Activated naive CD8-positive, alpha-beta T cell treated with anti-CD3 and anti-CD28 coated beads, Interleukin-2, amount 10 ng/mL, durations not matched to agents 7 days and 5 days (primary cell): ENCODE measurements at regions not wholly inside any gene's neighbourhood (a gene's known extent, or its start where the extent isn't known, plus 50 kb on each side); places are given as distances from the start of the nearest gene placed in this dataset.
"Not testable (repeated sequence)": the region's sequence is repeated elsewhere in the genome, so short reads cannot be mapped to it uniquely, and the experiment has no call there.

Source experiments
- ATAC-seq: fragments of 150-1000 bp; cut with Tn5 transposase; one replicate; pipeline ENCODE4 v1.10.0; 2021; ENCODE audit warnings: low read depth, moderate library complexity
- POLR2A ChIA-PET: fragments of 350-600 bp; sonication (Branson Sonifier 250); formaldehyde crosslinking; loops from one replicate; lab custom pipeline; 2021; ENCODE audit warnings: antibody characterized with exemption; lab: Charles Lee
- DNase-seq: peaks from one replicate; pipeline ENCODE4 v3.0.0; 2021
- H3K27ac Mint-ChIP-seq: one replicate; pipeline ENCODE4 v1.8.0; 2022; ENCODE audit warnings: mild to moderate bottlenecking, mixed read lengths
- H3K27me3 Mint-ChIP-seq: one replicate; pipeline ENCODE4 v1.8.0; 2022; ENCODE audit warnings: mild to moderate bottlenecking, moderate library complexity, mixed read lengths
- H3K36me3 Mint-ChIP-seq: one replicate; pipeline ENCODE4 v1.8.0; 2021; ENCODE audit warnings: mild to moderate bottlenecking, mixed read lengths
- H3K4me1 Mint-ChIP-seq: one replicate; pipeline ENCODE4 v1.8.0; 2021; ENCODE audit warnings: mixed read lengths
- H3K4me3 Mint-ChIP-seq: one replicate; pipeline ENCODE4 v1.8.0; 2022; ENCODE audit warnings: mild to moderate bottlenecking, moderate library complexity, mixed read lengths
- H3K9me3 Mint-ChIP-seq: one replicate; pipeline ENCODE4 v1.8.0; 2021; ENCODE audit warnings: mixed read lengths

DNA sequence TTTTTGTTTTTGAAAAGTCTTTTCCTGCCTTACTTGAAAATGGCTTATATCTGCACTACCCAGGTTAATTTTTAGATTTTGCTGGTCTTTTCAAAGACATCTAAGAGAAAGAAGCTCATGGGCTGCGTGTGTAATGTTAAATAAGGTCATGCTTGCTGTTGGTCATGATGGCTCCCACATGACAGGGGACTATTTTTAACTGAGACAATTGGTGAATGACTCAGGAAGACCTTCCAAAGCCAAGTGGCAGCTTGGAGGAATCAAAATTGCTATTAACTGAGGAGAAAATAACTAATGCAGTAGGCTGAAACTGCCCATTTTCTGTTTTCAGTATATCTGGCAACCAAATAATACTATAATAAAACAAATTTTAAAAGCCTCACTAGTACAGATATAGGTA, 117.1 kb upstream of the SPAG17 start:
- Mint-ChIP-seq H3K27ac (no peak overlapping the region), H3K4me1 (no peaks in the 10 kb centered on the region), H3K36me3 (no peaks in the 10 kb centered on the region), H3K27me3 (no peaks in the 10 kb centered on the region), H3K4me3 (no peak overlapping the region), H3K9me3 (no peaks in the 10 kb centered on the region)
- POLR2A ChIA-PET, result no interaction called here
- no peak for DNase-seq
- ATAC-seq, result no peak

- no peaks in the 10 kb centered on the region for H3K36me3 Mint-ChIP-seq
- H3K27me3 Mint-ChIP-seq, result no peaks in the 10 kb centered on the region
- H3K4me3 Mint-ChIP-seq, result no peak overlapping the region
- no peak overlapping the region for H3K27ac Mint-ChIP-seq
- ATAC-seq (no peak), DNase-seq (no peak)
- H3K9me3 Mint-ChIP-seq, result no peaks in the 10 kb centered on the region
- H3K4me1 Mint-ChIP-seq, result no peaks in the 10 kb centered on the region
- POLR2A ChIA-PET, result no interaction called here
Measured at GRCh38 chr1:118300808-118301207, 115.8 kb upstream of the SPAG17 start.

DNA sequence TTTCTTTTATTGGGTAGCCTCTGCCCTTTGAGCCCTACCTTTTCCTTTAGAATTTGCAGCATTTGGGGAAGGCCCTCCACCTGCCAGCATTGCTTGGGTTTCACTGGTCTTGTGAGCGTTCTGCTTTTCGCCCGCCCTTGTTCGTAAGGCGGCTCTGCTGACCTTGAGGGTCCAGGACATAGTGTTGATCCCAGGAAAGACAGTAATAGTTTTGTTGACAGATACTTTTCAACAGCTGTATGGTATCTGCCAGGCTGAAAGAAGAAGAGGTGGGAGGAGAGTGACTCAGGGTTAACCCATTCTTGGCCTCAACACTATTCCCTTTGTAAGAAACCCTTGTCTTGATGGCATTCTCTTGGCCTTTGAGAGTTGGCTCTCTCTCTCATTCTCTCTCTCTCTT, 113.4 kb upstream of the SPAG17 start:
- no peak overlapping the region for H3K27ac Mint-ChIP-seq
- no peaks in the 10 kb centered on the region for H3K36me3 Mint-ChIP-seq
- no peak for DNase-seq
- ATAC-seq, result no peak
- no peaks in the 10 kb centered on the region for H3K4me1 Mint-ChIP-seq
- POLR2A ChIA-PET, result no interaction called here
- no peaks in the 10 kb centered on the region for H3K9me3 Mint-ChIP-seq
- no peaks in the 10 kb centered on the region for H3K27me3 Mint-ChIP-seq
- no peak overlapping the region for H3K4me3 Mint-ChIP-seq

DNA sequence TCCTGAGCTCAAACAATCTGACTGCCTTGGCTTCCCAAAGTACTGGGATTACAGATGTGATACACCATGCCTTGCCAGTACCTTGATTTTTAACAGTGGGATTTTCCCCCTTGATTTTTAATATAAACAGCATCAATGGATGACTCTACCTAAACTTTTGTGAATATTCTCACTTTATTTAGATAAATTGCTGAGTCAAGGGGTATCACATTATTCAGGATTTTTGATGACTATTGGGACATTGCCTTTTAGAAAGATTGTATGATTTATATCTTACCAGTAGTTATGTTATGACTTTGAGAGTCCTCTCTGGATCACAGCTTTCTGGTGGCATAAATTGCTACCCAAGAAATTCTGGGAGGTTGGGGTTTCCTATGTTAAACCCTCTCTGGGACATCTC, 112.5 kb upstream of the SPAG17 start:
- no peaks in the 10 kb centered on the region for H3K4me1 Mint-ChIP-seq
- no peak overlapping the region for H3K27ac Mint-ChIP-seq
- no peak for DNase-seq
- no peaks in the 10 kb centered on the region for H3K36me3 Mint-ChIP-seq
- no peak for ATAC-seq
- H3K9me3 Mint-ChIP-seq, result no peaks in the 10 kb centered on the region
- POLR2A ChIA-PET, result no interaction called here
- H3K27me3 Mint-ChIP-seq, result no peaks in the 10 kb centered on the region
- H3K4me3 Mint-ChIP-seq, result no peak overlapping the region

DNA sequence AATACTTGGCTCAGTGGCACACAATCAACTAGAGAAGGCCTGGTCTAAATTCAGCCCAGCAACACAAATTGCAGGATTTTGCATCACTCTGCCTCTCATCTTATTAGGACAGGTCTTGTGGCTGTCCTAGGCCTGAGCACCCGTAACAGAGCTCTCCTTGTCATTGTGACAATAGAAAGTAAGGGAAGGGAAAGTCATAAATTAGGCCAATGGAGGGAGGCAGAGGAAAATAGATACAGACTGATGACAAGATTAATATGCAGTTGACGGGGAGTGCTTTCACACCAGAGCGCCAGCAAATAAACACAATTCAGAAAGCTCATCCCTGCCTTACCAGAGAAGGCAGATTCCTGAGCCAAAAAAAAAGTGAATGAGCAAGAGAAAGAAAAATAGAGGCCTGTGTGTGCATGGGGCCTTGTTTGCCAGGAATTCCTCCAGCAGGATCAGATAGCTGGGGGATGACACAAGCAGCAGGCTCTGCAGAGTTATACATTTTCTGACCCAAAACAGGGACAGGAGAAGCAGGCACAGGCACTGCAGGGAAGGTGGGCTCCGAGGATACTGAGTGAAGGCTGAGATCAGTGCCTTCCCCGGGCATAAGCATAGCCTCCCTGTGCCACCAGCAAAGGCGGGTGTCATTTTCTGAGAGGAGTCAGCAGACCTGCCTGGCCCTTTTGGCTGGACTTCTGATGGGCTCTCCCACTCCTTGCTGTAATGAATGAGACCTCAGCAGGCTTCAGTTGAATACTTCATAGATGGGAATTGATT, 110.0 kb upstream of the SPAG17 start:
- DNase-seq, result no peak
- Mint-ChIP-seq H3K36me3 (no peaks in the 10 kb centered on the region), H3K9me3 (no peaks in the 10 kb centered on the region), H3K4me3 (no peak overlapping the region), H3K27me3 (no peaks in the 10 kb centered on the region), H3K4me1 (no peaks in the 10 kb centered on the region), H3K27ac (no peak overlapping the region)
- POLR2A ChIA-PET, result no interaction called here
- ATAC-seq, result no peak

DNA sequence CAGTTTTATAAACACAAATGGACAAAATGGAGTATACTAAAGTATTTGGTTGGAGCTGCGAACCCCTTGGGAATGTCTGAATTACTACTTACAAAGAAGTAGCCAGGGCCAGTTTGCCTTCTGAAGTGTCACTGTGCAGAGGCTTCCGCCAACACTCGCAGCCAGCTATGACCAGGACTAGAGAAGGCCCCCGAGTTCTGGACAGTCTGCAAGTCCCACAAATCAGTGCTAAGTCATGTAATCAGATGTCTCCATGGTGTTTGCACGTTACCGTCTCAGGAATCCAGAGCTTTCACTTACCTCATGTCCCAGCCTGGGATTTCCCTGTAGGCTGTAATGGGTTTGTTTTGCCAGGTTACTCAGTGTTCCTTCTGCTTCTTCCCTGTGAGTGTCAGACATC, 106.6 kb upstream of the SPAG17 start:
- no peaks in the 10 kb centered on the region for H3K27me3 Mint-ChIP-seq
- no peaks in the 10 kb centered on the region for H3K36me3 Mint-ChIP-seq
- H3K4me1 Mint-ChIP-seq, result no peaks in the 10 kb centered on the region
- no peak for DNase-seq
- H3K4me3 Mint-ChIP-seq, result no peak overlapping the region
- H3K9me3 Mint-ChIP-seq, result no peaks in the 10 kb centered on the region
- no peak for ATAC-seq
- no peak overlapping the region for H3K27ac Mint-ChIP-seq
- POLR2A ChIA-PET, result no interaction called here

GRCh38 chr1:118290571-118290970, 105.5 kb upstream of the SPAG17 start:
- DNase-seq, result no peak
- Mint-ChIP-seq H3K27ac (no peak overlapping the region), H3K36me3 (no peaks in the 10 kb centered on the region), H3K4me1 (no peaks in the 10 kb centered on the region), H3K27me3 (no peaks in the 10 kb centered on the region), H3K9me3 (no peaks in the 10 kb centered on the region), H3K4me3 (no peak overlapping the region)
- no peak for ATAC-seq
- POLR2A ChIA-PET, result no interaction called here

DNA sequence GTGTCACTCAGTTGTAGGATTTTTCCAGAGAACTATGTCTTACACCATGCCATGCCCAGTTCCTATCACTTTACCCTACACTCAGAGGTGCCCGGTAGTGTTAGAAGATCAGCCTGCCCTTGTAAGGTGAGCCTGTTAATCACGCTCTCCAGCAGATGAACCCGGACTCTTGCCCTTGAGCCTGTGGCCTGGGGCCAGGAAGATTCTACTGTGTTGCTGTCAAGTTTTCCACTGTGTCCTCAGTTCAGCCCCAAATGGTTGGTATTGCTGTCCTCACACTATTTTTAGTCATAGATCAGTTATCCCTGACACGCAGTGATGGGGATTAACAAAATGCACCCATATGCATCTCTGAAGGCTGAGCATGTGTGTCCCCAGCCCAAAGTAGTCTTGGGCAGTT, 105.0 kb upstream of the SPAG17 start:
- Mint-ChIP-seq H3K36me3 (no peaks in the 10 kb centered on the region), H3K4me3 (no peak overlapping the region), H3K9me3 (no peaks in the 10 kb centered on the region), H3K27ac (no peak overlapping the region), H3K4me1 (no peaks in the 10 kb centered on the region), H3K27me3 (no peaks in the 10 kb centered on the region)
- POLR2A ChIA-PET, result no interaction called here
- DNase-seq, result no peak
- no peak for ATAC-seq

- H3K27me3 Mint-ChIP-seq, DNase-seq, H3K4me3 Mint-ChIP-seq, H3K27ac Mint-ChIP-seq, H3K4me1 Mint-ChIP-seq, H3K36me3 Mint-ChIP-seq, POLR2A ChIA-PET, ATAC-seq, H3K9me3 Mint-ChIP-seq: not testable (repeated sequence)
Measured at GRCh38 chr1:118280656-118281055, 95.6 kb upstream of the SPAG17 start.

DNA sequence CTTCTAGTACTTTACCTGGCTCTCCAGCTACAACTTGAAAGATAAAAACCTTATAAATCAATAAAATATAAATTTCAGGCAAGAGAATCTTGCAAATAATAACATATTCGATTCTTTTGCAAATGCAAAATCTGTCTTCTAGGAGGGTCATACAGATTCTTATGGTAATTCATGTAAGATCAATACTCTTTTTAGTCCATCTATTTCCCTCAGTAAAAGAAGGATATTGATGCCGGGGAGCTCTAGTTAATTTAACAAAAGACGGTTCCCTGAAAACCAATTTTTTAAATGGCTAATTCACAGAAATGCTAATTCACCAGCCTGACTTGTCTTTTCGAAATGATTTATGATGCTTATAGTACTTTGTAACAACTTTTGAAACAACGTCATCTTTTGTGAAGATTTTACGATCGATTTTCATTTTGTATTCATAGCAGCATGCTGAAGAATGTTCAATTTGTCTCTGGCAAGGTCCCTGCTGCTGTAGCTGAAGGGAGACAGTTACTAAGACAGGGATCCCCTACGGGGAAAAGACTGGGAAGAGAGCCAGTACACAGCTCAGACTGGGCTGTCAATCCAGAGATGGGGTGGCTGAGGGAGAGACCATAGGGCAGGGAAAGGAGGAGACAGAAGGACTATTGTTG, 90.6 kb upstream of the SPAG17 start:
- DNase-seq (no peak), ATAC-seq (no peak)
- POLR2A ChIA-PET, result no interaction called here
- H3K27me3 Mint-ChIP-seq, result no peaks in the 10 kb centered on the region
- H3K27ac Mint-ChIP-seq, result no peak overlapping the region
- no peaks in the 10 kb centered on the region for H3K9me3 Mint-ChIP-seq
- H3K36me3 Mint-ChIP-seq, result no peaks in the 10 kb centered on the region
- H3K4me3 Mint-ChIP-seq, result no peak overlapping the region
- H3K4me1 Mint-ChIP-seq, result no peaks in the 10 kb centered on the region

- POLR2A ChIA-PET, result no interaction called here
Measured at GRCh38 chr1:118272884-118273283, 87.9 kb upstream of the SPAG17 start.

GRCh38 chr1:118271883-118272282, 86.9 kb upstream of the SPAG17 start:
- ATAC-seq, result no peak
- H3K27me3 Mint-ChIP-seq, result no peaks in the 10 kb centered on the region
- no peak overlapping the region for H3K27ac Mint-ChIP-seq
- POLR2A ChIA-PET, result interaction anchor here (0.5 kb wide), 1 partner anchor 40 kb away, joined by 3 read pairs; no protein-coding TSS in a partner anchor
- H3K36me3 Mint-ChIP-seq, result no peaks in the 10 kb centered on the region
- H3K4me3 Mint-ChIP-seq, result no peak overlapping the region
- no peak for DNase-seq
- H3K4me1 Mint-ChIP-seq, result no peaks in the 10 kb centered on the region
- H3K9me3 Mint-ChIP-seq, result no peaks in the 10 kb centered on the region

More at GRCh38 chr1:118272884-118273283, 87.9 kb upstream of the SPAG17 start:
- H3K9me3 Mint-ChIP-seq, result no peaks in the 10 kb centered on the region
- H3K27ac Mint-ChIP-seq, result no peak overlapping the region
- no peak for DNase-seq
- H3K27me3 Mint-ChIP-seq, result no peaks in the 10 kb centered on the region
- ATAC-seq, result no peak
- no peaks in the 10 kb centered on the region for H3K4me1 Mint-ChIP-seq
- no peaks in the 10 kb centered on the region for H3K36me3 Mint-ChIP-seq
- no peak overlapping the region for H3K4me3 Mint-ChIP-seq

DNA sequence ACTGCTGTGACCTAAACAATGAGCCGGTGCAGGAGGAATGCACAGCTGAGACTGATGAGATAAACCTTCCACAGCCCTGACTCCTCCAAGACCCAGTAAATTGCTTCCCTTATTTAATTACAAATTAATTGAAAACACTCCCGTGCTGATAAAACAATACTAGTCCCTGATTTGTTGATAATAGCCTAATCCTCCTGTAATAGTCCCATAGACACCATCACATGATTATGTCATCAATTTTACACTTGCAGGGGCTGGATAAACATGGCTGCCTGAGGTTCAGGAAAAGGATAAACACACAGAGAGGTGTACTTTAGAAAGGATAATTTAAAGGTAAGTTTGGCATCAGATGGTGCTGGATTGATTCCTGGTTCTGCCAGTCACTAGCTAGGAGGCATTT, 84.6 kb upstream of the SPAG17 start:
- H3K4me3 Mint-ChIP-seq, result no peak overlapping the region
- H3K27ac Mint-ChIP-seq, result no peak overlapping the region
- H3K27me3 Mint-ChIP-seq, result no peaks in the 10 kb centered on the region
- H3K36me3 Mint-ChIP-seq, result no peaks in the 10 kb centered on the region
- no peak for DNase-seq
- ATAC-seq, result no peak
- POLR2A ChIA-PET, result no interaction called here
- no peaks in the 10 kb centered on the region for H3K4me1 Mint-ChIP-seq
- no peaks in the 10 kb centered on the region for H3K9me3 Mint-ChIP-seq

GRCh38 chr1:118266436-118266835, 81.4 kb upstream of the SPAG17 start:
- no peaks in the 10 kb centered on the region for H3K9me3 Mint-ChIP-seq
- no peaks in the 10 kb centered on the region for H3K4me1 Mint-ChIP-seq
- no peak overlapping the region for H3K4me3 Mint-ChIP-seq
- POLR2A ChIA-PET, result no interaction called here
- no peak for ATAC-seq
- H3K36me3 Mint-ChIP-seq, result no peaks in the 10 kb centered on the region
- DNase-seq, result no peak
- no peaks in the 10 kb centered on the region for H3K27me3 Mint-ChIP-seq
- H3K27ac Mint-ChIP-seq, result no peak overlapping the region
